Stimulated activated naive CD4-positive, alpha-beta T cell treated with Interleukin-2 at 50 U/mL for 16 hours (primary cell): ENCODE measurements at regions not wholly inside any gene's neighbourhood (a gene's known extent, or its start where the extent isn't known, plus 50 kb on each side); places are given as distances from the start of the nearest gene placed in this dataset.

Experiments used
- DNase-seq: peaks from one replicate; lab custom pipeline; 2025; lab: John Stamatoyannopoulos, UW

DNA sequence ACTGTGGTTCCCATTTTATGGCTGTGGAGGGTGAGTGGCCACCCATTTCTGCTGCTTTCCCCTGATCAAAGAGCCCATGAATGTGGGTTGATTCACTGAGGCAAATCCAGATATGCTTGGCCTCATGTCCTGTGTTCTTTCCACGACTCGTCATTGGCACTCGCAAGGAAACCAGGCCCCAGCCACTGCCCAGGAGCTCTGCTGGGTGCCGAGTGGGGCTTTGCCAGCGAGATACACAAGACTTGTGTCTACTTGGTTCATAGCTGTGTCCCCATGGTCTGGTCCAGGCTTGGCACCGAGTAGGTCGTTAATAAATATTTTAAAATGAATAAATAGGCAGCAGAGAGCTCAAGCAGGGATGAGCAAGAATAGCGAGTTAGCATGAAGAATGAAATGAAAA lies 1291.5 kb downstream of the TBC1D22A start:
- DNase-seq, result no peak

DNA sequence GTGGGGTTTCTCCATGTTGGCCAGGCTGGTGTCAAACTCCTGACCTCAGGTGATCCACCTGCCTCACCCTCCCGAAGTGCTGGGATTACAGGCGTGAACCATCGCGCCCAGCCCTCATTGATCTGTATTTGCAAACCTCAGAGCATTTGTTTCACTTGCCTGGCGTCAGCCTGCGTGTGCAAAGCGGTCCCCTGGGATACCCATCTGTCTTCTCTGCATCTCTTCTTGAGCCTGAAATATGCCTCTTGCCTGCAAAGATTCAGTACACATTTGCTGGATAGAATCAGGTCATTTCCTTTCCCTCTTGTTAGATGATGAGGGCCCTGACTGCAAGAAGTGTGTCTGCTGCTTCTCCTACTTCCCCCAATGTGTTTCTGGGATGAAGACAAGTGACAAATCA lies 1291.0 kb downstream of the TBC1D22A start:
- DNase-seq, result no peak

DNA sequence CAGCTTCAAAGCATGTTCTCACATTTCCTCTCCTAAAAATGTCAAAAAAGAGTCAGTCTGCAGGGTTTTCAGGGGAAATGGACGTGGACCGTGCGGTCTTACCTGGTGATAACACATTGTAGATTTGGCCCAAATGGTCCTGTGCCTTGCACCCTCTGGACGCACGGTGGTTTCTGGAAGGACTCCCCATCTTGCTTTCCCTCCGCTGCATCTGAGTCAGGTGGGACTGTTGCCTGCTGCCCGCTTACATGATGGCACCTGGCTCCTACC lies 1290.1 kb downstream of the TBC1D22A start:
- no peak for DNase-seq

DNA sequence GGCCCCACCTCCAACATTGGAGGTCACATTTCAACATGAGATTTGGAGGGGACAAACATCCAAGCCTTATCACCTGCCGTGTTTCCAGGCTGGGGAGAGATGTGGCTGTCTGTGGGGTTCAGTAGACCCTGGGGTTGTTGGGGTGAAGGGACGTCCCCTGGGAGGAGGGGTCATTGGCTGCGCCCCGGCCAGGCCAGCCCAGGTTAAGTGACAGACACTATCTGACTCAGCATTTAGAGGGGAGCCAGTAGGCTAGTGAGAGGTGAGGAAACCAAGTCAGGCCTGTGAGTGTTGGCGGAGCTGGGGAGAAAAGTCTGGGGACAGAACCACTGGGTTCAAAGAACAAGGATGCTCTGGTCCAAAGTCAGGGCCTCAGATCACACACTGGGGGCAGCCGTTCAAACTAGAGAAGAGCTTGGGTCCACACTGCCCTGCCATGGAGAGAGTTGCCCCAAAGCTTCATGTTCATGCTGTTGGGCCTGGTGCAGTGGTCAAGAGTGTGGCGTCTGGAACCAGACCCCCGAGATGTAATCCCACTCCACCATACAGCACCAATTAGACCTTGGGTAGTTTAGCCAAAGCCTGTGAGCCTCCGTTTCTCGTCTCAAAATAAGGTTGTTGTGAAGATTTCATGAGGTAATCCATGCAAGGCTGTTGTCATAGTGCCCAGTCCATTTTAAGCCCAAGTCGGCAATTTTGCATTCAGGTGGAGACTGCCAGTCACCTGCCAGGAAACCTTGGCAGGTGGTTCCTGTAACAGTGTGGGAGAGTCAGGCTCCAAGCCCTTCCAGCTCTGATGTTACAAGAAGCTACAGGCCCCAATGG lies 1289.6 kb downstream of the TBC1D22A start:
- no peak for DNase-seq

DNA sequence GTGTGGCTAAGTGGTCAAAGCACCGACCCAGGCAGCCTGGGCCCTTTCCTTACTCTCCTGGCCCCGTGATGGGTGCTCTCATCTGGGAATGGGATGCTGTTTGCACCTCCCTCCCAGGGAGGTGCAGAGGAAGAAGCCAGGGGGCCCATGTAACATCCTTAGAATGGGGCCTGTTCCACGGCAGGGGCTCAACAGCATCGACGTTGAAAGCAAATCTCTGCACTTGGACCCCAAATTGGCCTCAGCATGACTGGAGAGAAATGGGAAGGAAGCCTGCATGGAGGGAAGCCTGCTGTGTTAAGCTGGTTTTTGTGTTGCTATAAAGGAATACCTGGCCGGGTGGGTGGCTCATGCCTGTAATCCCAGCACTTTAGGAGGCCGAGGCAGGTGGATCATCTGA lies 1288.4 kb downstream of the TBC1D22A start:
- DNase-seq, result no peak

DNA sequence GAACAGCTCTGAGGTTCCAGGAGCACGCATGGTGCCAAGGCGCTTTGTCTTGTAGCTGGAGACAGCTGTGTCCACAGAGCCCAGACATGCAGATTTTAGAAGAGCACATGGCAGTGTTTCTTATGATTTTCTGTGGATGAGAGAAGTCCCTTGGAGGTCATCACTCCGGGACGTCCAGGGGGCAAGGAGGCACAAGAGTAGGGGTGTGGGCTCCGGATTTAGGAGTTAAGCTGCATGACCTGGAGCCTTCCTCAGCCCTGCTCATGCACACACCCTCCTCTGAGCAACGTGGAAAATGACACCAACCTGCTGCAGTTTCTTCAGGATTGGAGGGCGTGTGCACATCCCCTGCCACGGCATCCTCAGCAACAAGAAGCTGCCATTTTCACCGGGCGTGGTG lies 1286.7 kb downstream of the TBC1D22A start:
- no peak for DNase-seq

DNA sequence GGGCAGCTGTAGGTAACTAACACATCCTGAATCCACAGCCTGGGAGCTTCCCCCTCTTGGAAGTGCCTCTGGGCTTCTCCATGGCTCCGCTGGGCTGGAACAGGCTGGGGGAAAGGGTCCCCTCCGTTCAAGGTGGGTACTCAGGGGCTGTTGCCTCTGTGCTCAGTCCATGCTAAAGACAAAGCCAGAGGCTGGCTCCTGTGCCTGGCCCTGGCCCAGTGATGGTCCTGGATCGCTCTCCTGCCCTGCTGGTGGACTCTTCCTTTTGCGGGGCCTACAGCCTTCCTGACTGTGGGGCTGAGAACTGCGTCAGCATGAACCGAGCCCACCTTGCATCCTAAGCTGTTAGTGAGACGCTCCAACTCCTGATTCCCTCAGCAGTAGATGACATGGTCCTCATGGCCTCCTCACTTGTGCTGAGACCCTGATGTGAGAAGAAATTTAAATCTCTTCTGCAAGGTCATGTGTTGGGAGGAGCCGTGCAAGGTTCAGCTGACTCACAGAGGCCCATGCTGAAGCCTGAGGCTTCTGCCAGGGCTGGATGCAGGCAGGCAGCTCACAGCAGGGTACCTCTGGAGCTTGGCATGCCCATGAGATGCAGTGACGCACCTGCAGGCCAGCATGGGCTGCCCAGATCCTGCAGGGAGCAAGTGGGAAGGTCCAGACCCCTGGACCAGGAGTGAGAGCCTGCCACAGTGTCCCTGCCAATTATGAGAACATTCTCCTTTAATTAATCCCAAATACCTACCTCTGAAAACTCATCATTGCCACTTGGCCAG lies 1285.5 kb downstream of the TBC1D22A start:
- no peak for DNase-seq

DNA sequence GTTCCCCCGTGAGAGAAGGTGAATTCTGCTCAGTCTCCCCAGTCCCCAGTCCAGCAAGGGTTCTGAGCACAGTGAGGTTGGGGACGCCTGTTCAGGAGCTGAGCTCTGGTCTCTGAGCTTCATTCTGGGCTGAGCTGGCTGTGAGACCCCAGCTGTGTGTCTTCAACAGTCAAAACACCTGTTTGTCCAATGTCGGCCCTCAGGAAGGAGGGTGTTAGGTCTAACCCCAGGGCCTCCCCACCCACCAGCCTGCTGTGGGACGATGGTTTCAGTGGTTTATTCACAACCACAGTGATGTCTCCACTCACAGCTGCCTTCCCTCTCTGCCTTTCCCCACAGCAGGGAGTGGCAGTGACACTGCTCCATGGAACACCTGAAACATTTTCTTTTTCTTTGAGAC lies 1282.9 kb downstream of the TBC1D22A start:
- DNase-seq, result no peak

DNA sequence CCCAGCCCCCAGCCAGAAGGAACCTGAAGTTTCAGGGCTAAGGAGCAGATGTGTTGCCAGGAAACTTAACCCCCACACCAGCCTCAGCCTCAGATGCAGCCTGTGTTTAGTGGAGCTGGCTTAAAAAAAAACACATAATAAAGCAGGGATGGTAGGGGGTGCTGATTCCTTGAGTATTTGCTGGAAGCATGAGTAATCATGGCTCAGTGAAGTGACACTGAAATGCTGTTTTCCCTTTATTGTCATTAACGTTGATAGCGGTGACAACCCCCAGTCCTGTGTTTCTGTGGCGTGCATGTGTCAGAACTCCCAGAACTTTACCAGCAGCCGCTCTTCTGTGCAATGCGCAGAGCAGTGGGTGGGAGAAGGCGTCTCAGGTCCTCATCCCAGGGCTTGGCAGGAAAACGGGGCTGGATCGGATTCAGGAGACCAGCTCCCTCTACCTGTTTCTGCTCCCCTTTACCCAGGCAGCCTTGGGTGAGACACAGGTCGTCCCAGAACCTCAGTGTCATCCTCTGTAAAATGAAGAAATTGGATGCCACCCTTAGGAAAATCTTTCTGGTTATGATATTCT lies 1282.1 kb downstream of the TBC1D22A start:
- DNase-seq, result no peak

DNA sequence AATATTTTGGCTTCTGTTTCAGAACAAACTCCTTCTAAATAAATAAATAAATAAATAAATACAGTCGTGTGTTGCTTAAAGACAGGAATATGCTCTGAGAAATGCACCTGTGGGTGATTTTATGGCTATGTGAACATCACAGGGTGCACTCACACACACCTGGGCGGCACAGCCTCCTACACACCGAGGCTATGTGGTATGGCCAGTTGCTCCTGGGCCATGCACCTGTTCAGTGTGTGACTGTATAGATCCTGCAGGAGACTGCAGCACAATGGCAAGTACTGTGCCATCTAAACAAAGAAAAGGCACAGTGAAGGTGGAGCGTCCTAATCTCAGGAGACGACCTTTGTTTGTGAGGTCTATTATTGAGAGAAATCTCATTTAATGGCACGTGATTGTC lies 1281.1 kb downstream of the TBC1D22A start:
- no peak for DNase-seq

DNA sequence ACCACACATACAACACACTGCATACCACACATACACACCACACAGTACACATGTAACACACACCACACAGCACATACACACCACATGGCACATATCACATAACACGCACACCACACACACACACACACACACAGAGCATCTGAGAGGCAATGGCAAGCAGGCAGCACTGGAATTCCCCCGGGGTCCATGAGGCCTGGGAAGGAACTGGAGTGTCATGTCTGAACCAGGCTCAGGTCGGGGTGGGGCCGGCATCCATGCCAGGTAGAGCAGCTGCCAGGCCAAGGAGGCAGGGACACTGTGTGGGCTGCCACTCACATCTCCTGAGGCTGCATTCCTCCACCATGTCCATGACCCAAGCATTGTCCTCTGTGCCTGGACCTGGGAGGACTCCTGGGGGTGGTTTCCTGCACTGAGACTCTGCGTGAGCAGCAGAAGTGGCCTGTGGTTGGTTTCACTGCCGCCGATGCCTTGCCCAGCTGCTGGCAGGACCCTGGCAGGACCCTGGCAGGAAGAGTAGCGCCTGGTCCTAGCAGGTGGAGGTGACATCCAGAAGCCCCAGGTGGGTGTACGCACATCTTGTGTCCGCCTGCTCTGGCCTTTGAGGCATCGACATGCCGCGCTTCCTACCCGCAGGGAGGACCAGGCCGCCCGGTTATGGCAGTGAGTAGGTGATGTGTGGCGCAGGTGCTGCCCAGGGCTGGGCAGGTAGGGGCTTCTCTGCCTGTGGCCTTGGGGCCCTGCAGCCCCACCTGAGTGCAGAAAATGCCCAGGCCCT lies 1280.4 kb downstream of the TBC1D22A start:
- DNase-seq, result no peak

DNA sequence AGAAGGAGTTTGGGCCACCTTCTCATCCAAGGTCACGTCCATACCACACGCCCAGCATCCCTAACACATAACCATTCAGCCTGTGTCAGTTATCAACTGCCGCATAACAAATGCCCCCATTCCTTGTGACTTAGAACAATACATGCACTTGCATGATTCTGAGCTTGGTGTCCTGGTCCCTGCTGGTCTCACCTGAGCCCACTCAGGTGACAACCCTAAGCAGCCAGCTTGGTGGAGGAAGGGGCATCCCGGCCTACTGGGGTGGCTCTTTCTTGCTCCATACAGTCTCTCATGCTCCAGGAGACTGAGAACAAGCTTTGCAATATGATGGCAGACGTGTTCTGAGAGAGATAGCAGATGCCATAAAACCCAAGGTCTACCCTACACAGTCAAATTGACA lies 1276.9 kb downstream of the TBC1D22A start:
- no peak for DNase-seq

DNA sequence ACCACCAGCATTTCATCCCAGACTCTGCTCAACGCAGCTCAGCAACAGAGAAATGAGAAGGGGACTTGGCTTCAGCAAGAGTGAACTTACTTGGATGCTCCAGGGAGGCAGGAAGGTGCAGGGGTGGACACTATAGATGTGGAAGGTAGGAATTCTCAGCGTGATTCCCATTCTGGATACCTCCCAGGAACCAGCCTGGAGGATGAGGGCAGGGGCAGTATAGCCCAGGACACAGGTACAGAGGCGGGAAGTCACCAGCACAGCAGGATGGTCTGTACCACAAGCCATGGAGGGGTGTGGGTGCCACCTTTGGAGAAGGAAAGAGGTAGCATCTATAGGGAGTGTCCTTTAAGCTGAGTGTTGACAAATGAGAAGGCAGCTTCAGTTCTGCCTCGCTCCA lies 1275.2 kb downstream of the TBC1D22A start:
- no peak for DNase-seq

DNA sequence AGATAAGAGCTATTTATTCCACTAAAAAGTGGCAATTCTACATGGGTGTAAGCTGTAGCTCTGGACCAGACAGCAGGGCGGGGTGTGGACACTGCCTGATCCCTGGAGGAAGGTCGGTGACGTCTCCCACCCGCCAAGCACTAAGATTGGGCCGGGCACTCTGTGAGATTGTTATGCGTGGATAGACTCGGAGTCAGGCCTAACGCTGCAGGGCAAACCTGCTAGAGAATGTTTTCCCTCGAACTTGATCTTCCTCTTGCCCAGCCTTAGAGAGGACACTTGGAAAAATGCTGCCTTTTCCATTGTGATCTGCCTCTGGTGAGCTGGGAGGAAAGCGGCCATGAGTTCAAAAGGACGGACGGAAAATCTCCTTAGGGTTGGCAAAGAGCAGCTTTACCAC lies 1273.4 kb downstream of the TBC1D22A start:
- DNase-seq, result no peak

DNA sequence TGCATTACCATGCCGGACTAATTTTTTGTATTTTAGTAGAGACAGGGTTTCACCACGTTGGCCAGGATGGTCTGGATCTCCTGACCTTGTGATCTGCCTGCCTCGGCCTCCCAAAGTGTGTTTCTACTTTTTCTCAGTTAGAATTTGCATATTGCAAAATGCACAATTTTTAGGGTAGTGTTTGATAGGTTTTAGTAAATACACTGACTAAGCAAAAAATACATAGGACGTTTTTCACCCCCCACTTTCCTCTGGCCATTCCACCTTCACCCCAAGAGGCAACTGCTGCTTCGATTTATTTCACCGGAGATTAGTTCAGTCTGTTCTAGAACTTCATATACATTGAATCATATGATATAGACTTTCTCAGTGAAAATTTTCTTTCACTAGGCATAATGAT lies 1269.1 kb downstream of the TBC1D22A start:
- DNase-seq, result no peak

DNA sequence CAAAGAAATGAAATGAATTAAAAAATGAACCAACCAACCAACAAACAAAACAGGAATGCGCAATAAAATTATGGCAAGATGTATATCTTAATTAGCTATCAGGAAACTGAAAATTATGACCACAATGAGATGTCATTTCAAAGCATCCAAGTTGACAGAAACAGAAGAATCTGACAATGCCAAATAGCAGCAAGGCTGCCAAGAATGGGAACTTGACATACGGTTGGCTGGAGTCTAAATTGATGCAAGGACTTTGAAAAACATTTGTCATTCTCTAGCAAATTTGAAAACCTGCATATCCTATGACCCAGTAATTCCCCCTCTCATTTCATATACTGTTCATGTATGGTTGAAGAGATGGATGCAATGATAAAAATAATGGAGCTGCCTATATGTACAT lies 1262.6 kb downstream of the TBC1D22A start:
- DNase-seq, result no peak

DNA sequence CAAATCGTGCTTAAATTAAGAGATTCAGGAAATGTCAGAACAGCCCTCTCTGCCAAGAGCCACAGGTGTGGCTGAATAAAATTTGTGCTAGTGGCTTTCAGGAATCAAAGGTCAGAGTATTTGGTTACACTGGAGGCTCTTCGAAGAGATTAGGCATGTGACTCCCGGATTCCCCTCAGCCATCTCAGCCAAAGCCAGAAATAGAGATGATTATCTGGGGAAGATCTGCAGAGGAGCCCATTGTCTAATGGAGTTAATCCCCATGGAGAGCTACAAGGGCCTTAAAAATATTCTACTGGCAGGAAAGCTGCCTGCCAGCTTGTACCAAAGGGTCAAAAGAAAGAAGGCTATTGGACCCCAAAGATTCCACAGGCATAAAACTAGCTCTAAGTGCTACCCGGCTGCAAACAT lies 1259.5 kb downstream of the TBC1D22A start:
- DNase-seq, result no peak

DNA sequence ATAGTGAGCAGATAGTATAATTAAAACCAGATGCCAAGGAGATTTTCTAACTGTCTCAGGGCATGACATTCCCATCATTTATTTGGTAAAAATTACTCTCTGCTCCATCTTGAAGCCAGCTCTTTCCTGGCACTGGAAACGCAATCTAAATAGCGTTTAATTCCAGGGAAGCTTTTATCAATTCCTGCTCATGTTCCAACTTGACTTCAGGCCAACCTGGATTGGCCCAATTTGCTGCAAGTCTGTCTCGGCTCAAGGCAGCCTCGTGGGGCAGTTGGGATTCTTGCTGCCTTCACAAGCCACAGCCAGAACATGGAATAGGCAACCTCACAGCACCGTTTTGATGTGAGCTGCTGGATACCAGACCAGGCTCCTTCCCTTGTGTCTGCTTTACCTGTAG lies 1255.9 kb downstream of the TBC1D22A start:
- no peak for DNase-seq

DNA sequence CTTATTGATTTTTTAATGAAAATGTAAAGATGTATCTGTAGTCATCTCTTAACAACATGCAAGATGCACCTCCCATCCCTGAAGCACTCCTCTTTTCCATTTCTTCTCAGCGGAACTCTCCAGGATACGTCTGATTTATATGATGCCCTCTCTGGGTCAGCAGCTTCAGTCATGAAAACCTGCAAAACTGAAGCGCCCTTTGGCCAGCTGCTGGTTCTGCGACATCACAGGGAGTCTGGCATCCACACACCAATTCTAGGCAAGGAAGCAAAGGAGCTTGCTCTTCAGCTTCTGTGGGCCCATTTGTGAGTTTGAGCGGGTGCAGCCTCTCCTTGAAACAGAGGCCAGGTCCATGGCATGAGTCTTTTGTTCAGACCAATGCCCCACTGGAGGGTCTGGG lies 1253.3 kb downstream of the TBC1D22A start:
- DNase-seq, result no peak

DNA sequence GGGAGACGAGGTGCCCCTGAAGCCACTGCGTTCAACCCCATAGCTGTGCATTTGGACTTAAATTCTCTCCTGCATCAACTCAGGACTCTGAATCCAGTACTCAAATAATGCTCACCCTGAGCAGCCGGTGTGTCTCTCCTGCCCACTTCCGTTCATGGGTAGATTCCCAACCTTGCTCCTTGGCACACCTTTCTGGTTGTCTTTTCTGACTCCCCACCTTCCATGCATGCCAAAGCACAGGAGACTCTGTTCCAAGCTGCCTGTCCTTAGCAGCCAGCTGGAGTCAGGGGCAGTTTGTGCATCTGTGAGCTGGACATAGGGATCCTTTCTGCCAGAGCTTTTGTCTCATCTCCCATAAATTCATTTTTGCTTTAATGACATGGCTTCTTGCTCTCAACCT lies 1242.5 kb downstream of the TBC1D22A start:
- no peak for DNase-seq

DNA sequence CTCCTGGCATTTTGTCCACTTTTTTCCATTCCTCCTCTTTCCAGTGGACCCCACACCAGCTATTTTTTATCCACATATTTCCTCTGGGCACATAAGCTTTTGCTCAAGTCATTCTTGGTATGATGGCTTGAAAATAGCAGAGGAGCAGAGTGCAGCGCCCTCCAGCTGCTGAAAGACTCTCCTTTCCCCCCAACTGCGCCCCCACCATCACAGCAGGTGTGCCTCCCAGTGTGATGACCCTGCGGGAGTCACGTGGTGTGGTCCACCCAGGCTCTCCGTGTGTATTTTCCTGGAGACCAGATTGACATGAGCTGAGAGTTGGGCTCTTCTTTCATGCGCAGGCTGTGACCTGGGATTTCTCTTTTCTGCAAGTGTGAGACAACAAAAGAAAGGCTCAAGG lies 1241.6 kb downstream of the TBC1D22A start:
- DNase-seq, result no peak

DNA sequence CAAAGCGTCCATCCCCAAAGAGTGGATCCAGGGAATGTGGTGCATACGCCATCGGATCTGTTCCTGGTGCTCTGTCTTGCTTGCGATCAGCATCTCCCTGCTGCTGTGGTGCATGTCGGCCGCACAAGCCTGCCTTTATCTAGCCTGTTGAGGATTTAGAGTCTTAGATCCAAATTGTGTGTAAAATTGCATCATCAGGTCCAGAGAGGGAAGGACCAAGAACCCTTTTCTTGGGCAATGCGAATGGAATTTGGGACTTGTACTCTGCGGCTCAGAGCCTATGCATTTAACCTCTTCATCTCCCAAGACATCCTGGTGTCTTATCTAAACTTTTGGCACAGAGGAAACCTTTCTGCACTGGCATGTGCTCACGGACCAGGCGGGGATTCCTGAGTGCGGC lies 1238.7 kb downstream of the TBC1D22A start:
- DNase-seq, result no peak

DNA sequence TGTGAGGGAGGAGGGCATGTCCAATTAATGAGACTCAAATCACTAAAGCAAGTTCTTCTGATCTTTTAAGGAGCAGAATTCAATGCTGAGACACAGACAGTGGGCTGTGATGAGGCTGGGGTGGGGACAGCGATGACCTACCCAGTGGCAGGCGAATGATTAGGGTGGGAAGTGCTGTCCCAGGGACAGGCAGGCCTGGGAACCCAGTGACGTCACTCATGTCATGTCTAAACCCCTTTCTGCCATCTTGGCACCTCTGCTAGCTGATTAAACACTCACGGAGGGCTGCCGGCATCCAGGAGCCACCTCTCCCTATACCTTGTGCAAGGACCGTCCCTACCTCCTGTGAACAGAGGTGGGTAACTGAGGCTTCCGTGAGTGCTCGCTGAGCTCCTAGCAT lies 1235.2 kb downstream of the TBC1D22A start:
- no peak for DNase-seq
